Loucy (cell line): ENCODE measurements at regions not wholly inside any gene's neighbourhood (a gene's known extent, or its start where the extent isn't known, plus 50 kb on each side); places are given as distances from the start of the nearest gene placed in this dataset.

Experiments used
- CTCF ChIP-seq: fragments of 200-600 bp; sonication (generic); conservative IDR thresholded peaks from 2 replicates; pipeline ENCODE4 v1.5.1; 2014; ENCODE audit warnings: mild to moderate bottlenecking, antibody characterized with exemption, low read length
- EZH2phosphoT487 ChIP-seq: fragments of 200-600 bp; IDR thresholded peaks from 2 replicates; pipeline ENCODE4 v1.6.1; 2018; ENCODE audit warnings: antibody characterized with exemption, mild to moderate bottlenecking, moderate library complexity, borderline replicate concordance

GRCh38 chr18:71326826-71327225 is 1038.0 kb downstream of the SOCS6 start:
- TF ChIP-seq CTCF (no peak), EZH2phosphoT487 (no peak)
